Psoas muscle (tissue), 7 donors: ENCODE measurements at regions not wholly inside any gene's neighbourhood (a gene's known extent, or its start where the extent isn't known, plus 50 kb on each side); places are given as distances from the start of the nearest gene placed in this dataset.
"Not testable (repeated sequence)": the region's sequence is repeated elsewhere in the genome, so short reads cannot be mapped to it uniquely, and the experiment has no call there.

ENCODE experiments used
- ATAC-seq, 4 donors: fragments of 200-7000 bp; cut with Tn5 transposase; one replicate each; pipeline ENCODE4 v1.9.1; 2020; ENCODE audit warnings: moderate library complexity in 3 of 4, mild to moderate bottlenecking in 2 of 4
- DNase-seq, 2 donors: peaks; one replicate each; pipeline ENCODE4 v3.0.0-alpha.2; 2020
- H3K27ac ChIP-seq: fragments of 200-600 bp; one replicate; pipeline ENCODE4 v1.8.0; 2022
- H3K27me3 ChIP-seq, 3 donors: fragments of 200-600 bp in 1 of 3; one replicate each; pipeline versions ENCODE4 v1.6.1 to v1.8.0; 2013 to 2022; ENCODE audit warnings: low read length in 2 of 3, mild to moderate bottlenecking in 2 of 3, moderate library complexity in 1 of 3; ENCODE audit not compliant: insufficient read depth in 3 of 3
- H3K36me3 ChIP-seq, 2 donors: fragments of 200-600 bp in 1 of 2; one replicate each; pipeline versions ENCODE4 v1.6.1 to v1.8.0; 2013 to 2022; ENCODE audit warnings: low read depth in 1 of 2, mild to moderate bottlenecking in 1 of 2, moderate library complexity in 1 of 2; ENCODE audit not compliant: insufficient read depth in 1 of 2
- H3K4me1 ChIP-seq: fragments of 200-600 bp; one replicate; pipeline ENCODE4 v1.8.0; 2022
- H3K4me3 ChIP-seq: fragments of 200-600 bp; one replicate; pipeline ENCODE4 v1.8.0; 2022; ENCODE audit warnings: mild to moderate bottlenecking
- H3K9me3 ChIP-seq: fragments of 200-600 bp; one replicate; pipeline ENCODE4 v1.8.0; 2022
- CTCF ChIP-seq: fragments of 200-600 bp; IDR thresholded peaks from one replicate; pipeline ENCODE4 v1.8.0; 2022; ENCODE audit warnings: antibody characterized with exemption
- WGBS, 3 donors: extraction: QIAGEN DNeasy Blood & Tissue Kit; methylation state at CpG; one replicate each; pipeline versions ENCODE4 v1.1.6 to v1.1.7; 2013; 5-methylcytosine and 5-hydroxymethylcytosine counted together
- intact Hi-C, 2 donors: fragments of 100-400 bp; cut with DNase I; formaldehyde crosslinking; loops; one replicate each; pipeline versions ENCODE4 v1.11.0 to v1.14.2; 2022
- donor health status: healthy with polysubstance abuse.
- donor health status: DM: no; HTN: no; CAD: no; lungs with moderate emphysema.
- donor health status: Bipolar disorder and iron deficiency.
- donor health status: healthy.
- donor health status: DM: yes; HTN: yes; CAD: no.
- donor health status: DM: no; HTN: no; CAD: no.
- donor health status: DM: yes; HTN: yes; CAD: no.

- no peak overlapping the region for H3K4me3 ChIP-seq
- H3K27ac ChIP-seq, result no peak overlapping the region
- H3K27me3 ChIP-seq, result no peaks in the 10 kb centered on the region
- no peaks in the 10 kb centered on the region for H3K4me1 ChIP-seq
- ATAC-seq (no peak), DNase-seq (no peak)
- no peaks in the 10 kb centered on the region for H3K9me3 ChIP-seq
- no peaks in the 10 kb centered on the region for H3K36me3 ChIP-seq
- intact Hi-C loops, result no loop called here
- no peak for TF ChIP-seq CTCF
These were observed 490.3 kb upstream of the TECRL start for GRCh38 chr4:64899563-64899962.

GRCh38 chr4:64899030-64899429 lies 489.8 kb upstream of the TECRL start:
- WGBS, 3 donors, result 95 to 98% (median 96%) methylated on average over 1 of the region's 2 CpGs
- not testable (repeated sequence) for DNase-seq

GRCh38 chr4:64897683-64898082 lies 488.4 kb upstream of the TECRL start:
- DNase-seq, result no peak
- intact Hi-C loops, result no loop called here
- Histone ChIP-seq H3K36me3 (no peaks in the 10 kb centered on the region), H3K4me1 (no peaks in the 10 kb centered on the region), H3K4me3 (no peak overlapping the region), H3K27me3 (no peaks in the 10 kb centered on the region), H3K9me3 (no peaks in the 10 kb centered on the region), H3K27ac (no peak overlapping the region)
- no peak for ATAC-seq
- no peak for TF ChIP-seq CTCF
- 74 to 84% (median 80%) methylated on average over 4 of the region's 4 CpGs for WGBS, 3 donors

More at GRCh38 chr4:64899030-64899429, 489.8 kb upstream of the TECRL start:
- H3K27ac ChIP-seq, intact Hi-C loops, H3K27me3 ChIP-seq, H3K36me3 ChIP-seq, ATAC-seq, H3K4me1 ChIP-seq, H3K4me3 ChIP-seq, H3K9me3 ChIP-seq: not testable (repeated sequence)

GRCh38 chr4:64895031-64895430 lies 485.8 kb upstream of the TECRL start:
- ATAC-seq (no peak), DNase-seq (no peak)
- no peak overlapping the region for H3K4me3 ChIP-seq
- no peaks in the 10 kb centered on the region for H3K36me3 ChIP-seq
- no peaks in the 10 kb centered on the region for H3K27me3 ChIP-seq
- intact Hi-C loops, result no loop called here
- H3K9me3 ChIP-seq, result no peaks in the 10 kb centered on the region
- H3K4me1 ChIP-seq, result no peaks in the 10 kb centered on the region
- TF ChIP-seq CTCF, result no peak
- H3K27ac ChIP-seq, result no peak overlapping the region

- DNase-seq (no peak), ATAC-seq (no peak)
- Histone ChIP-seq H3K9me3 (no peaks in the 10 kb centered on the region), H3K27me3 (no peaks in the 10 kb centered on the region), H3K36me3 (no peaks in the 10 kb centered on the region), H3K4me3 (no peak overlapping the region), H3K4me1 (no peaks in the 10 kb centered on the region), H3K27ac (no peak overlapping the region)
- 50 to 54% (median 51%) methylated on average over 5 of the region's 5 CpGs for whole genome bisulfite sequencing, 3 donors
- TF ChIP-seq CTCF, result no peak
- intact Hi-C loops, result no loop called here
These were observed 484.0 kb upstream of the TECRL start for GRCh38 chr4:64893205-64893604.
